ENCODE measurements at regions not wholly inside any gene's neighbourhood (a gene's known extent, or its start where the extent isn't known, plus 50 kb on each side); places are given as distances from the start of the nearest gene placed in this dataset.

- TF ChIP-seq CTCF (IDR thresholded peaks at IDR 0.05): no peak
- no peak for TF ChIP-seq POLR2A (IDR thresholded peaks at IDR 0.05)
Measured at GRCh38 chr2:147449323-147449991, 395.4 kb upstream of the ACVR2A start.

Data from Peyer's patch (tissue), 4 donors.